Chondrocyte (in vitro differentiated cells): ENCODE measurements at regions not wholly inside any gene's neighbourhood (a gene's known extent, or its start where the extent isn't known, plus 50 kb on each side); places are given as distances from the start of the nearest gene placed in this dataset.

ENCODE experiments used
- DNase-seq: peaks from one replicate; pipeline ENCODE4 v3.0.0; 2021; ENCODE audit warnings: mixed read lengths, low spot score
- H3K27ac Mint-ChIP-seq: one replicate; pipeline ENCODE4 v1.8.0; 2021; ENCODE audit warnings: mild to moderate bottlenecking, moderate library complexity, mixed read lengths; ENCODE audit not compliant: unreplicated experiment
- H3K27me3 Mint-ChIP-seq: 2 replicates; pipeline ENCODE4 v1.8.0; 2021; ENCODE audit warnings: low read depth, mixed read lengths
- H3K36me3 Mint-ChIP-seq: 2 replicates; pipeline ENCODE4 v1.8.0; 2021; ENCODE audit warnings: low read depth, mixed read lengths
- H3K4me1 Mint-ChIP-seq: 2 replicates; pipeline ENCODE4 v1.8.0; 2021; ENCODE audit warnings: low read depth, mild to moderate bottlenecking, mixed read lengths
- H3K4me3 Mint-ChIP-seq: one replicate; pipeline ENCODE4 v1.8.0; 2021; ENCODE audit warnings: mild to moderate bottlenecking, moderate library complexity, mixed read lengths; ENCODE audit not compliant: unreplicated experiment
- H3K9me3 Mint-ChIP-seq: 2 replicates; pipeline ENCODE4 v1.8.0; 2021; ENCODE audit warnings: low read depth, mixed read lengths
- TF ChIP-seq, protein P1 (sequence below): fragments of 200-600 bp; sonication (generic); IDR thresholded peaks from 2 replicates; pipeline ENCODE4 v1.5.0; 2021; ENCODE audit warnings: antibody characterized with exemption, mild to moderate bottlenecking, moderate library complexity

DNA sequence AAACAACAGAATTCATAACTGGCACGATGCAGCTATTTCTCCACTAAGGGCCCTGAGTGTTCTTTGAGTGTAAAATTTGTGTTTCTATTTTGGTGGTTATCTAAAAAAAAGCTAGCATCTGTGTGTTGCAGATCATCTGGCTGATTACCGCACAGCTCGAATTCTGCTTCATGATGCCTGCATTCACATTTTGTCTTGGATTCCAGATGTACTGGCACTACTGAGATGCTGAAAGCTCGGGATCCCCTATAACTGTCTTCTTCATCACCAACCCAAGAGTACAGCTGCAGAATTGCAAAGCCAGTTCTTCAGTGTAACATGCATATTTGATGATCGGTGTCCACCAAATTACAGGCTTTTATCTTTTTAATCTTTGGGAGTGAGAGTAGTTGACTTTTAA, 51.6 kb upstream of the ZNF532 start:
- Mint-ChIP-seq H3K27me3 (no peaks in the 10 kb centered on the region), H3K36me3 (no peaks in the 10 kb centered on the region), H3K4me3 (no peak overlapping the region), H3K27ac (peak overlapping the region; percentile 87), H3K9me3 (no peaks in the 10 kb centered on the region), H3K4me1 (peaks cover 25% of the 10 kb centered on the region)
- TF ChIP-seq, protein P1, sequence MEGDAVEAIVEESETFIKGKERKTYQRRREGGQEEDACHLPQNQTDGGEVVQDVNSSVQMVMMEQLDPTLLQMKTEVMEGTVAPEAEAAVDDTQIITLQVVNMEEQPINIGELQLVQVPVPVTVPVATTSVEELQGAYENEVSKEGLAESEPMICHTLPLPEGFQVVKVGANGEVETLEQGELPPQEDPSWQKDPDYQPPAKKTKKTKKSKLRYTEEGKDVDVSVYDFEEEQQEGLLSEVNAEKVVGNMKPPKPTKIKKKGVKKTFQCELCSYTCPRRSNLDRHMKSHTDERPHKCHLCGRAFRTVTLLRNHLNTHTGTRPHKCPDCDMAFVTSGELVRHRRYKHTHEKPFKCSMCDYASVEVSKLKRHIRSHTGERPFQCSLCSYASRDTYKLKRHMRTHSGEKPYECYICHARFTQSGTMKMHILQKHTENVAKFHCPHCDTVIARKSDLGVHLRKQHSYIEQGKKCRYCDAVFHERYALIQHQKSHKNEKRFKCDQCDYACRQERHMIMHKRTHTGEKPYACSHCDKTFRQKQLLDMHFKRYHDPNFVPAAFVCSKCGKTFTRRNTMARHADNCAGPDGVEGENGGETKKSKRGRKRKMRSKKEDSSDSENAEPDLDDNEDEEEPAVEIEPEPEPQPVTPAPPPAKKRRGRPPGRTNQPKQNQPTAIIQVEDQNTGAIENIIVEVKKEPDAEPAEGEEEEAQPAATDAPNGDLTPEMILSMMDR = no peak
- DNase-seq = no peak

DNA sequence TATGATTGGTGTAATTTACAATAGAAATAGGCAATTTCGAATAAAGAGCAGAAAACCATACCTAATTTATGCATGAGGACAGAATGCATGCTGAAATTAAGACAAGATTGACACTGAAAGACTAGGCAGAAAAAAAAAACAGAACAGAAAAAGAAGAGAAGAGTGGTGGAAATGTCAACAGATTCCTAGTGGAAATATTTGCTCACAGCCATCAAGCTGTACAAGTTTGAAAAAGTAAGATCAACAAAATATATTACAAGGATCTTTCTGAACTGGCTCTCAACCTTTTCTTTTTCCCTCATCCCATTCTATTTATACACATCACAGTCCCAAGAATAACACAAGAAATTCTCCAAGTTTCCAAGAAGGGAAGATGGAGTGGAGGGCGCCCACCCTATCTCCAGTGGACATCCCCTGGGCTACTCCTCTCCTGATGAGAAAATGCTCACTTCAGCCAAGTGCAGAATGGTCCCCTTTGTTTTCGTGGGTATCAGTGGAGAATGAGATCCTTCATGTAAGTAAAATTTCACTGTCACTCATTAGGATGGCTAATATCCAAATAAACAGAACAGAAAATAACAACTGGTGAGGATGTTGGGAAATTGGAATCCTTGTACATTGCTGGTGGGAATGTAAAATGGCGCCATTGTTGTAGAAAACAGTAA, 51.0 kb upstream of the ZNF532 start:
- Mint-ChIP-seq H3K27ac (peak overlapping the region; percentile 87), H3K36me3 (no peaks in the 10 kb centered on the region), H3K4me1 (peaks cover 25% of the 10 kb centered on the region), H3K27me3 (no peaks in the 10 kb centered on the region), H3K9me3 (no peaks in the 10 kb centered on the region), H3K4me3 (no peak overlapping the region)
- TF ChIP-seq, protein P1 = no peak
- DNase-seq = no peak

DNA sequence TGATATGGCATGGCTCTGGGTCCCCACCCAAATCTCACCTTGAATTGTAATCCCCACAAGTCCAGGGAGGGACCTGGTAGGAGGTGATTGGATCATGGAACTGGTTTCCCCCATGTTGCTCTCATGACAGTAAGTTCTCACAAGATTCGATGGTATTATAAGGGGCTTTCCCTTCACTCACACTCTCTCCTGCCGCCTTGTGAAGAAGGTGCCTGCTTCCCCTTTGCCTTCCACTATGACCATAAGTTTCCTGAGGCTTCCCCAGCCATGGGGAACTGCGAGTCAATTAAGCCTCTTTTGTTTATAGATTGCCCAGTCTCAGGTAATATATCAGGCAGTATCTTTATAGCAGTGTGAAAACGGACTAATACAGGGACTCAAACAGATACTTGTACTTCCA, 50.4 kb upstream of the ZNF532 start:
- TF ChIP-seq, protein P1 = no peak
- Mint-ChIP-seq H3K27ac (peak overlapping the region; percentile 33), H3K36me3 (no peaks in the 10 kb centered on the region), H3K9me3 (no peaks in the 10 kb centered on the region), H3K27me3 (no peaks in the 10 kb centered on the region), H3K4me1 (peaks cover 31% of the 10 kb centered on the region), H3K4me3 (no peak overlapping the region)
- no peak for DNase-seq
